Skeletal muscle satellite cell (primary cell): ENCODE measurements at regions not wholly inside any gene's neighbourhood (a gene's known extent, or its start where the extent isn't known, plus 50 kb on each side); places are given as distances from the start of the nearest gene placed in this dataset.

Experiments
- H3K27me3 ChIP-seq: 2 replicates; pipeline ENCODE4 v1.7.0; 2013; ENCODE audit warnings: low read length; ENCODE audit not compliant: control insufficient read depth, insufficient read depth
- H3K36me3 ChIP-seq: 2 replicates; pipeline ENCODE4 v1.7.0; 2013; ENCODE audit warnings: mild to moderate bottlenecking, control low read depth, low read length; ENCODE audit not compliant: insufficient read depth
- H3K4me1 ChIP-seq: 2 replicates; pipeline ENCODE4 v1.7.0; 2013; ENCODE audit warnings: low read length; ENCODE audit not compliant: control insufficient read depth, insufficient read depth
- H3K4me2 ChIP-seq: 2 replicates; pipeline ENCODE4 v1.7.0; 2013; ENCODE audit warnings: mild to moderate bottlenecking, low read length
- H3K4me3 ChIP-seq: 2 replicates; pipeline ENCODE4 v1.7.0; 2013; ENCODE audit warnings: low read length
- H3K9ac ChIP-seq: 2 replicates; pipeline ENCODE4 v1.7.0; 2013; ENCODE audit warnings: mild to moderate bottlenecking, low read depth, low read length, moderate library complexity
- H3K9me3 ChIP-seq: replicated peaks from 2 replicates; pipeline ENCODE4 v1.7.0; 2013; ENCODE audit warnings: mild to moderate bottlenecking, control low read depth, low read length

GRCh38 chr14:39827901-39828655 is 395.8 kb upstream of the FBXO33 start:
- Histone ChIP-seq H3K9ac (no peak overlapping the region), H3K36me3 (no peaks in the 10 kb centered on the region), H3K9me3 (no peaks in the 10 kb centered on the region), H3K4me1 (no peaks in the 10 kb centered on the region), H3K4me3 (no peak overlapping the region), H3K4me2 (no peak overlapping the region), H3K27me3 (no peaks in the 10 kb centered on the region)

GRCh38 chr14:39812532-39813320 is 380.5 kb upstream of the FBXO33 start:
- H3K4me1 ChIP-seq, result no peaks in the 10 kb centered on the region
- H3K4me3 ChIP-seq, result no peak overlapping the region
- no peak overlapping the region for H3K4me2 ChIP-seq
- no peaks in the 10 kb centered on the region for H3K27me3 ChIP-seq
- no peaks in the 10 kb centered on the region for H3K36me3 ChIP-seq
- H3K9me3 ChIP-seq, result no peaks in the 10 kb centered on the region
- H3K9ac ChIP-seq, result no peak overlapping the region

- H3K9me3 ChIP-seq, result no peaks in the 10 kb centered on the region
- H3K4me3 ChIP-seq, result no peak overlapping the region
- H3K4me2 ChIP-seq, result no peak overlapping the region
- no peaks in the 10 kb centered on the region for H3K4me1 ChIP-seq
- H3K36me3 ChIP-seq, result no peaks in the 10 kb centered on the region
- H3K9ac ChIP-seq, result no peak overlapping the region
- no peaks in the 10 kb centered on the region for H3K27me3 ChIP-seq
Observed at GRCh38 chr14:39807271-39807670, 375.0 kb upstream of the FBXO33 start.

GRCh38 chr14:39784461-39784860 is 352.2 kb upstream of the FBXO33 start:
- Histone ChIP-seq H3K4me2 (no peak overlapping the region), H3K36me3 (no peaks in the 10 kb centered on the region), H3K4me1 (no peaks in the 10 kb centered on the region), H3K27me3 (no peaks in the 10 kb centered on the region), H3K4me3 (no peak overlapping the region), H3K9ac (no peak overlapping the region), H3K9me3 (no peaks in the 10 kb centered on the region)

DNA sequence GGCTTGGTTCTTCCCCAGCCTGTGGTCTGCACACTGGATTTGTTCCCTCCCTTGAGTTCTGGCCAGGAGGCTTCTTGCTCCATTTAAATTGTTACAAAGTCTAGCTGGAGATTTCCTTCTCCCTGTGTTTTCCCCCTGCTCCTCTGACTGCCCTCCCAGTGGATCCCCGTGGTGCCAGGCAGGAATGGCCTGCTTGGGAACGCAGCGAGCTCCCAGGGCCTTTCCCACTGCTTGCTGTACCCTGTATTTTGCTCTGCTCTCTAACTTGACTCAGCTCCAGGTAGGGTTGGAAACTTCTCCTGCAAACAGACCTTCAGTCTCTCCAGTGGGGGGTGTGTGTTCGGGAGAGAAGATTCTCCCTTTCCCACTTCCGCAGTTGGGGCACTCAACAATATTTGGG is 349.2 kb upstream of the FBXO33 start:
- H3K27me3 ChIP-seq, result no peaks in the 10 kb centered on the region
- H3K9ac ChIP-seq, result no peak overlapping the region
- H3K9me3 ChIP-seq, result no peaks in the 10 kb centered on the region
- no peaks in the 10 kb centered on the region for H3K36me3 ChIP-seq
- no peaks in the 10 kb centered on the region for H3K4me1 ChIP-seq
- no peak overlapping the region for H3K4me2 ChIP-seq
- H3K4me3 ChIP-seq, result no peak overlapping the region

DNA sequence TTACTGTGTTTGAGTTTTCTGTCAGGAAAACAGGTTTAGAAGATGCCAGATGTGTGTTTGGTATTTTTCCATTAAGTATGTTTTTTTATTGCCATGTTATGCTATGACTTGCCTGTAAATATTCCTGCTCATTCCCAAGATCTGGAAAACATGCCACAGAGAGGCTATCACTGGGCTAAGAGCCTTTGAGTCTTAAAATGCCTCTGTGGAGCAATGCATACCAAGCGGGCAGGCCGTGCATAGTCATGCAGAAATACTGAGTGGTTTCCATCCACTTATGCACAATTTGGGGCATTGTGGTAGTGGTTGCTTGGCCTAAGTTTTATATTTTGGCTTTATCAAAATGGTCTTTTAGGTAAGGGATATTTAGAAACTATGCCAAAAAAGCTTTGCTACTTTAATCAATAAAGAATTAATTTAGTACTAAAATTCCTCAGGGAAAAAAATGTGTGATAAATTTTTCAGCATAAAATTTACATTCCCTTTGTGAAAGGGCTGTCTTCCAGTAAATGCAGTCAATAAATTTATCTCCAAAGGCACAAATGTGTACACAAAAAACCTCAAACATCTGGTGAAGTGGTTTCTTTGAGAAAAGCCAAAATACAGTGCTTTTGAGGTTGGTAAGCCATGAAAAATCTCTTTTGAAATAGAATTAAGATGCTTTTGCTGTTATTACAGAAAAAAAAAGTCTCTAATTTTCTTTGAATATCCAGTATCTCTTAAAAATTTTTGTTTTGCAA is 341.3 kb upstream of the FBXO33 start:
- no peaks in the 10 kb centered on the region for H3K36me3 ChIP-seq
- H3K9ac ChIP-seq, result no peak overlapping the region
- H3K4me3 ChIP-seq, result no peak overlapping the region
- no peaks in the 10 kb centered on the region for H3K4me1 ChIP-seq
- H3K4me2 ChIP-seq, result no peak overlapping the region
- no peaks in the 10 kb centered on the region for H3K9me3 ChIP-seq
- no peaks in the 10 kb centered on the region for H3K27me3 ChIP-seq

DNA sequence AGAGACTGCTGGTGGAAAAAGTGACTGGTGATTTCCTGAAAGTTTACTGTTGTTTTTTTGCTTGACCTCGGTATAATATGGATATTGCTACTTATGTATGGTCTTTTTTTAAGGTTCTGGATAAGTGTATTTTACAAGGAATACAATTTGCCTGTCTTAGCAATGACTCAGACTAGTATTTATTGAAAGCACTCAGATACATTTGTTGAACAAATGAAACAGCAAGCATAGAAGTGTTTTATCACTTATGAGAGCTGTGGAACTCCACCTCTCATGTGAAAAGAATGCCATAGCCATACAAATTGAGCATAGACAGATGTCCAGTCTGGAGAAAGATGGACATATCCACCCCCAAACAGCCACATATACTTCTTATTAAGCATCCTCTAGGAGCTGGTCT is 340.4 kb upstream of the FBXO33 start:
- Histone ChIP-seq H3K9ac (no peak overlapping the region), H3K27me3 (no peaks in the 10 kb centered on the region), H3K9me3 (no peaks in the 10 kb centered on the region), H3K4me2 (no peak overlapping the region), H3K4me1 (no peaks in the 10 kb centered on the region), H3K36me3 (no peaks in the 10 kb centered on the region), H3K4me3 (no peak overlapping the region)

- Histone ChIP-seq H3K36me3 (no peaks in the 10 kb centered on the region), H3K4me3 (no peak overlapping the region), H3K4me1 (no peaks in the 10 kb centered on the region), H3K27me3 (no peaks in the 10 kb centered on the region), H3K4me2 (no peak overlapping the region), H3K9me3 (no peaks in the 10 kb centered on the region), H3K9ac (no peak overlapping the region)
Observed at GRCh38 chr14:39768589-39768988, 336.4 kb upstream of the FBXO33 start.

DNA sequence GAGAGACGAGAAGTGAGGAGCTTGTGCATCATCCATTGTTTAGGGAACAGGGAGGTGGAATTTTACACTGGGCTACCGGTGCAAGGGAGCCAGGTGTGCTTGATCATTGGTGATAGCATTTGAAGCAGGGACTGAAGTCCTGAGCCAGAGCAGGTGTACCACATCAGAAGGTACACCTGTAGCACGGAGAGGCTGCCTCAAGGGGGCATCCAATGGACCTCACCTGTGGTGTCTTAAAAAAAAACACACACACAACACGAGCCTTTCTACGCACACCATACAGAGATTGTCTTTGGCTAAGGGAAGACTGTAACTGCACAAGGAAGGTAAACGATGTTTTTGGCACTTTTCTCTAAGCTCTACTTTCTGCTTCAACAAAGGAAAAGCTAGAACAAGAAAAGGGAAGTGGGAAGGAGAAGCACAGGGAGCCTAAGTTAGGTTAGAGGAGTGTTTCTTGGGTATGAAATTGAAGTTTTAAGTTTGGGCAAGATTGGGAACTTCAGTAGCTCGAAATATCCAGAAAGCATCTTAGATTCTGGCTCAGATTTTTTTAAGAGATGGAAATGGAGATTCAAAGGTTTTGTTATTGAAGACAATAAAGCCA is 334.3 kb upstream of the FBXO33 start:
- no peak overlapping the region for H3K9ac ChIP-seq
- no peaks in the 10 kb centered on the region for H3K36me3 ChIP-seq
- no peaks in the 10 kb centered on the region for H3K4me1 ChIP-seq
- H3K4me3 ChIP-seq, result no peak overlapping the region
- no peaks in the 10 kb centered on the region for H3K27me3 ChIP-seq
- no peak overlapping the region for H3K4me2 ChIP-seq
- H3K9me3 ChIP-seq, result no peaks in the 10 kb centered on the region

- Histone ChIP-seq H3K27me3 (no peaks in the 10 kb centered on the region), H3K4me2 (no peak overlapping the region), H3K36me3 (no peaks in the 10 kb centered on the region), H3K9me3 (no peaks in the 10 kb centered on the region), H3K9ac (no peak overlapping the region), H3K4me3 (no peak overlapping the region), H3K4me1 (no peaks in the 10 kb centered on the region)
Observed at GRCh38 chr14:39765676-39766075, 333.4 kb upstream of the FBXO33 start.

DNA sequence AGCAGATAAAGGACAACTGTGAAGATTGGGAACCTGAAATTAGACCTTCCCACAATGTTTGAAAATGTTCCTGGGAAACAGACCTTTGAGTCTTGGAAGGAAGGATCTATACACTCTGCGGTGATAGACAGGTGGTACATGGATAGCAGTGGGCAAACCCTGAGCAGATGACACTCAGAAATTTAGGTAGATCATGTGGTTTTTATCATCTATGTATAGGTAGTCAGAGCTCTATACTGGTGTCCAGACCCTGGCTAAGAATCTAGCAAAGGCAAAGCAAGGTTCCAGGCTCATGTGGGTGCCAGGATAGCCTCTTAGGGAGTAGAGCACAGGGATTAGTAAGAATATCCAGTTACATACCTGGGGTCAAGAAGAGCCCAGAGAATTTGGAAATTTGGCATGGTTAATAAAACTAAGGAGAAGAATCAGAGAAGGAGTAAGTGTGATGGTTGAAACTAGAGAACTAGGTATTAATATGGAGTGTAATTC is 331.2 kb upstream of the FBXO33 start:
- Histone ChIP-seq H3K9ac (no peak overlapping the region), H3K4me1 (no peaks in the 10 kb centered on the region), H3K36me3 (no peaks in the 10 kb centered on the region), H3K4me3 (no peak overlapping the region), H3K27me3 (no peaks in the 10 kb centered on the region), H3K9me3 (no peaks in the 10 kb centered on the region), H3K4me2 (no peak overlapping the region)
